PC-9 (cell line): ENCODE measurements at regions not wholly inside any gene's neighbourhood (a gene's known extent, or its start where the extent isn't known, plus 50 kb on each side); places are given as distances from the start of the nearest gene placed in this dataset.

Source experiments
- CTCF ChIP-seq: fragments of 200-600 bp; sonication (generic); conservative IDR thresholded peaks from 2 replicates; pipeline ENCODE4 v1.6.1; 2017; ENCODE audit warnings: mixed run types, antibody characterized with exemption, mild to moderate bottlenecking, moderate library complexity
- EZH2 ChIP-seq: fragments of 200-600 bp; sonication (generic); IDR thresholded peaks from 2 replicates; pipeline ENCODE4 v1.8.0; 2017; ENCODE audit warnings: antibody characterized with exemption, low read depth

- TF ChIP-seq EZH2 (no peak), CTCF (no peak)
Measured at GRCh38 chr17:14986127-14986526, 279.0 kb downstream of the PMP22 start.
